Astrocyte (in vitro differentiated cells and primary cell): ENCODE measurements at regions not wholly inside any gene's neighbourhood (a gene's known extent, or its start where the extent isn't known, plus 50 kb on each side); places are given as distances from the start of the nearest gene placed in this dataset.
A peak's percentile ranks its signal among the peaks of the same experiment; 100 is the strongest.

Experiments used
- DNase-seq: peaks from one replicate; pipeline ENCODE4 v3.0.0-alpha.2; 2010; ENCODE audit warnings: low read depth
- FAIRE-seq: peaks from 2 replicates; lab custom pipeline; 2011; peaks lifted over from hg19 to GRCh38; lab: Jason Lieb, UNC
- H2AFZ ChIP-seq: 2 replicates; pipeline ENCODE4 v1.6.0; 2012; ENCODE audit warnings: low read depth, low read length, inconsistent platforms
- H3K27ac ChIP-seq: 2 replicates; pipeline ENCODE4 v1.5.1; 2011; ENCODE audit warnings: low read depth, low read length, inconsistent platforms
- H3K27me3 ChIP-seq: 2 replicates; pipeline ENCODE4 v1.6.0; 2011; ENCODE audit warnings: low read length, inconsistent platforms; ENCODE audit not compliant: insufficient read depth
- H3K36me3 ChIP-seq: 2 replicates; pipeline ENCODE4 v1.5.1; 2011; ENCODE audit warnings: low read length, inconsistent platforms; ENCODE audit not compliant: insufficient read depth
- H3K4me1 ChIP-seq: 2 replicates; pipeline ENCODE4 v1.5.1; 2011; ENCODE audit warnings: low read length, inconsistent platforms; ENCODE audit not compliant: insufficient read depth
- H3K4me2 ChIP-seq: 2 replicates; pipeline ENCODE4 v1.6.0; 2012; ENCODE audit warnings: low read length, inconsistent platforms
- H3K4me3 ChIP-seq: 2 replicates; pipeline ENCODE4 v1.5.1; 2011; ENCODE audit warnings: low read depth, mild to moderate bottlenecking, low read length, inconsistent platforms; ENCODE audit not compliant: insufficient read depth
- H3K79me2 ChIP-seq: 2 replicates; pipeline ENCODE4 v1.6.0; 2012; ENCODE audit warnings: mild to moderate bottlenecking, low read length, inconsistent platforms; ENCODE audit not compliant: insufficient read depth
- H3K9ac ChIP-seq: 2 replicates; pipeline ENCODE4 v1.6.0; 2012; ENCODE audit warnings: mild to moderate bottlenecking, low read length, inconsistent platforms
- H3K9me3 ChIP-seq: 2 replicates; pipeline ENCODE4 v1.5.1; 2012; ENCODE audit warnings: low read depth, mild to moderate bottlenecking, low read length, inconsistent platforms; ENCODE audit not compliant: insufficient read depth
- H4K20me1 ChIP-seq: 2 replicates; pipeline ENCODE4 v1.6.0; 2012; ENCODE audit warnings: low read length, inconsistent platforms; ENCODE audit not compliant: insufficient read depth
- H3K27ac Mint-ChIP-seq: one replicate; pipeline ENCODE4 v1.8.0; 2021; ENCODE audit warnings: mild to moderate bottlenecking, mixed read lengths; ENCODE audit not compliant: unreplicated experiment
- H3K27me3 Mint-ChIP-seq: one replicate; pipeline ENCODE4 v1.8.0; 2021; ENCODE audit warnings: low read depth, mixed read lengths; ENCODE audit not compliant: unreplicated experiment
- H3K36me3 Mint-ChIP-seq: one replicate; pipeline ENCODE4 v1.8.0; 2021; ENCODE audit warnings: low read depth, mixed read lengths; ENCODE audit not compliant: unreplicated experiment
- H3K4me1 Mint-ChIP-seq: one replicate; pipeline ENCODE4 v1.8.0; 2021; ENCODE audit warnings: low read depth, mixed read lengths; ENCODE audit not compliant: unreplicated experiment
- H3K4me3 Mint-ChIP-seq: one replicate; pipeline ENCODE4 v1.8.0; 2021; ENCODE audit warnings: mild to moderate bottlenecking, moderate library complexity, mixed read lengths; ENCODE audit not compliant: unreplicated experiment
- H3K9me3 Mint-ChIP-seq: one replicate; pipeline ENCODE4 v1.8.0; 2021; ENCODE audit warnings: mild to moderate bottlenecking, mixed read lengths; ENCODE audit not compliant: unreplicated experiment
- CTCF ChIP-seq: IDR thresholded peaks from 2 replicates; pipeline ENCODE4 v1.5.1; 2011; ENCODE audit warnings: low read depth, mild to moderate bottlenecking, inconsistent platforms, low read length, moderate library complexity; ENCODE audit not compliant: insufficient read depth
- EZH2 ChIP-seq: IDR thresholded peaks from 2 replicates; pipeline ENCODE4 v1.6.1; 2012; ENCODE audit warnings: mild to moderate bottlenecking, low read length, inconsistent platforms; ENCODE audit not compliant: insufficient read depth

GRCh38 chr6:90709431-90709996 is 122.6 kb upstream of the MAP3K7 start:
- DNase-seq (peak; percentile 1), FAIRE-seq (no peak)
- Mint-ChIP-seq H3K9me3 (no peaks in the 10 kb centered on the region), H3K4me1 (peaks cover 2% of the 10 kb centered on the region), H3K27me3 (no peaks in the 10 kb centered on the region), H3K36me3 (no peaks in the 10 kb centered on the region), H3K27ac (no peak overlapping the region), H3K4me3 (no peak overlapping the region)
- no peak overlapping the region for H3K4me3 ChIP-seq
- no peaks in the 10 kb centered on the region for H4K20me1 ChIP-seq
- H3K4me1 ChIP-seq: no peaks in the 10 kb centered on the region
- no peak overlapping the region for H3K27ac ChIP-seq
- no peaks in the 10 kb centered on the region for H3K27me3 ChIP-seq
- no peaks in the 10 kb centered on the region for H3K9me3 ChIP-seq
- no peak overlapping the region for H2AFZ ChIP-seq
- no peak overlapping the region for H3K9ac ChIP-seq
- TF ChIP-seq EZH2: no peak
- TF ChIP-seq CTCF: no peak
- H3K79me2 ChIP-seq: no peaks in the 10 kb centered on the region
- no peak overlapping the region for H3K4me2 ChIP-seq
- no peaks in the 10 kb centered on the region for H3K36me3 ChIP-seq

GRCh38 chr6:90708206-90708737 is 121.4 kb upstream of the MAP3K7 start:
- H3K36me3 ChIP-seq: no peaks in the 10 kb centered on the region
- no peak overlapping the region for H3K4me3 ChIP-seq
- no peak overlapping the region for H3K27ac ChIP-seq
- TF ChIP-seq EZH2 (no peak), CTCF (no peak)
- H4K20me1 ChIP-seq: no peaks in the 10 kb centered on the region
- Mint-ChIP-seq H3K4me1 (peaks cover 2% of the 10 kb centered on the region), H3K27me3 (no peaks in the 10 kb centered on the region), H3K4me3 (no peak overlapping the region), H3K36me3 (no peaks in the 10 kb centered on the region), H3K27ac (no peak overlapping the region), H3K9me3 (no peaks in the 10 kb centered on the region)
- DNase-seq: no peak
- no peaks in the 10 kb centered on the region for H3K9me3 ChIP-seq
- H3K9ac ChIP-seq: no peak overlapping the region
- no peaks in the 10 kb centered on the region for H3K4me1 ChIP-seq
- no peak overlapping the region for H2AFZ ChIP-seq
- H3K4me2 ChIP-seq: no peak overlapping the region
- no peak for FAIRE-seq
- H3K27me3 ChIP-seq: no peaks in the 10 kb centered on the region
- no peaks in the 10 kb centered on the region for H3K79me2 ChIP-seq

- no peak overlapping the region for H3K4me3 Mint-ChIP-seq
- H3K27me3 Mint-ChIP-seq: no peaks in the 10 kb centered on the region
- FAIRE-seq (no peak), DNase-seq (no peak)
- no peaks in the 10 kb centered on the region for H3K79me2 ChIP-seq
- H3K9ac ChIP-seq: no peak overlapping the region
- H3K4me1 Mint-ChIP-seq: peaks cover 2% of the 10 kb centered on the region
- no peaks in the 10 kb centered on the region for H4K20me1 ChIP-seq
- TF ChIP-seq EZH2 (no peak), CTCF (no peak)
- no peak overlapping the region for H3K27ac Mint-ChIP-seq
- no peak overlapping the region for H3K4me2 ChIP-seq
- no peaks in the 10 kb centered on the region for H3K36me3 ChIP-seq
- no peaks in the 10 kb centered on the region for H3K36me3 Mint-ChIP-seq
- H3K27me3 ChIP-seq: no peaks in the 10 kb centered on the region
- H3K4me1 ChIP-seq: no peaks in the 10 kb centered on the region
- H3K27ac ChIP-seq: no peak overlapping the region
- no peaks in the 10 kb centered on the region for H3K9me3 Mint-ChIP-seq
- H2AFZ ChIP-seq: no peak overlapping the region
- no peak overlapping the region for H3K4me3 ChIP-seq
- H3K9me3 ChIP-seq: no peaks in the 10 kb centered on the region
Observed at GRCh38 chr6:90707246-90707645, 120.4 kb upstream of the MAP3K7 start.
